HEK293T (cell line): ENCODE measurements at regions not wholly inside any gene's neighbourhood (a gene's known extent, or its start where the extent isn't known, plus 50 kb on each side); places are given as distances from the start of the nearest gene placed in this dataset.
"Not testable (repeated sequence)": the region's sequence is repeated elsewhere in the genome, so short reads cannot be mapped to it uniquely, and the experiment has no call there.

ENCODE experiments used
- CTCF ChIA-PET: fragments of 350-600 bp; formaldehyde crosslinking; extraction: SDS; loops from one replicate; lab custom pipeline; 2021; ENCODE audit warnings: antibody characterized with exemption, inconsistent platforms; lab: Yijun Ruan, JAX
- POLR2A ChIA-PET: fragments of 350-600 bp; formaldehyde crosslinking; extraction: SDS; loops from one replicate; lab custom pipeline; 2020; ENCODE audit warnings: antibody characterized with exemption, inconsistent platforms; lab: Yijun Ruan, JAX
- DNase-seq: peaks from one replicate; pipeline ENCODE4 v3.0.0; 2012; ENCODE audit warnings: mixed read lengths; ENCODE audit errors: extremely low spot score
- ARNT ChIP-seq: fragments of 450-650 bp; IDR thresholded peaks from 2 replicates; pipeline ENCODE4 v1.6.1; 2017; ENCODE audit warnings: mild to moderate bottlenecking
- BHLHE40 ChIP-seq: fragments of 450-650 bp; IDR thresholded peaks from 2 replicates; pipeline ENCODE4 v1.6.1; 2016; ENCODE audit warnings: mild to moderate bottlenecking, moderate library complexity, borderline replicate concordance
- CTBP1 ChIP-seq: fragments of 450-650 bp; IDR thresholded peaks from 2 replicates; pipeline ENCODE4 v1.6.1; 2016; ENCODE audit warnings: borderline replicate concordance
- ELF4 ChIP-seq: fragments of 450-650 bp; IDR thresholded peaks from 2 replicates; pipeline ENCODE4 v1.6.1; 2017; ENCODE audit warnings: antibody characterized with exemption
- FOXA1 ChIP-seq: fragments of 450-650 bp; IDR thresholded peaks from 2 replicates; pipeline ENCODE4 v1.6.1; 2016; ENCODE audit warnings: mild to moderate bottlenecking
- FOXK2 ChIP-seq: fragments of 450-650 bp; IDR thresholded peaks from 2 replicates; pipeline ENCODE4 v1.6.1; 2016; ENCODE audit warnings: mild to moderate bottlenecking
- FOXM1 ChIP-seq: fragments of 450-650 bp; IDR thresholded peaks from 2 replicates; pipeline ENCODE4 v1.6.1; 2017; ENCODE audit warnings: mild to moderate bottlenecking, borderline replicate concordance
- HDGF ChIP-seq: fragments of 450-650 bp; IDR thresholded peaks from 2 replicates; pipeline ENCODE4 v1.6.1; 2017; ENCODE audit warnings: antibody characterized with exemption, borderline replicate concordance
- L3MBTL2 ChIP-seq: fragments of 450-650 bp; conservative IDR thresholded peaks from 2 replicates; pipeline ENCODE4 v1.6.1; 2016; ENCODE audit warnings: mild to moderate bottlenecking
- LEF1 ChIP-seq: fragments of 450-650 bp; IDR thresholded peaks from 2 replicates; pipeline ENCODE4 v1.6.1; 2017; ENCODE audit warnings: mild to moderate bottlenecking, borderline replicate concordance
- NFRKB ChIP-seq: fragments of 450-650 bp; IDR thresholded peaks from 2 replicates; pipeline ENCODE4 v1.6.1; 2016; ENCODE audit warnings: mild to moderate bottlenecking, moderate library complexity
- PKNOX1 ChIP-seq: fragments of 450-650 bp; IDR thresholded peaks from 2 replicates; pipeline ENCODE4 v1.6.1; 2016
- SP1 ChIP-seq: fragments of 450-650 bp; IDR thresholded peaks from 2 replicates; pipeline ENCODE4 v1.6.1; 2017
- SUZ12 ChIP-seq: fragments of 450-650 bp; IDR thresholded peaks from 2 replicates; pipeline ENCODE4 v1.6.1; 2016; ENCODE audit warnings: mild to moderate bottlenecking
- TARDBP ChIP-seq: fragments of 450-650 bp; IDR thresholded peaks from 2 replicates; pipeline ENCODE4 v1.6.1; 2016
- ZNF384 ChIP-seq: fragments of 450-650 bp; IDR thresholded peaks from 2 replicates; pipeline ENCODE4 v1.6.1; 2016

- no peak for TF ChIP-seq SUZ12
- no peak for TF ChIP-seq FOXK2
- no peak for TF ChIP-seq CTBP1
- TF ChIP-seq FOXA1, result no peak
- CTCF ChIA-PET, result no interaction called here
- no peak for DNase-seq
- POLR2A ChIA-PET, result no interaction called here
Measured at GRCh38 chr7:86137343-86137742, 506.4 kb upstream of the GRM3 start.

GRCh38 chr7:86130268-86130667 is 513.4 kb upstream of the GRM3 start:
- ChIA-PET POLR2A (no interaction called here), CTCF (no interaction called here)
- TF ChIP-seq FOXM1 (no peak), BHLHE40 (no peak), ARNT (no peak), SUZ12 (no peak), TARDBP (no peak), CTBP1 (no peak), SP1 (no peak), ELF4 (no peak), FOXA1 (no peak), L3MBTL2 (no peak), PKNOX1 (no peak), NFRKB (no peak), FOXK2 (no peak), HDGF (no peak)
- no peak for DNase-seq

GRCh38 chr7:86123476-86123875 is 520.2 kb upstream of the GRM3 start:
- TF ChIP-seq NFRKB (no peak), ZNF384 (no peak), FOXM1 (no peak), LEF1 (no peak), CTBP1 (no peak), TARDBP (no peak), SP1 (no peak), FOXA1 (no peak), L3MBTL2 (no peak), BHLHE40 (no peak), SUZ12 (no peak)
- ChIA-PET POLR2A (no interaction called here), CTCF (no interaction called here)
- DNase-seq, result no peak

GRCh38 chr7:86094166-86094669 is 549.5 kb upstream of the GRM3 start:
- TF ChIP-seq L3MBTL2, result no peak
- no peak for TF ChIP-seq TARDBP
- no peak for TF ChIP-seq SUZ12
- TF ChIP-seq CTBP1, result no peak
- no peak for DNase-seq
- ChIA-PET POLR2A (no interaction called here), CTCF (no interaction called here)

- TF ChIP-seq L3MBTL2 (no peak), SUZ12 (no peak), ARNT (no peak), CTBP1 (no peak), ZNF384 (no peak), FOXA1 (no peak), LEF1 (no peak), PKNOX1 (no peak), ELF4 (no peak)
- CTCF ChIA-PET, result no interaction called here
- DNase-seq, result no peak
Measured at GRCh38 chr7:86091369-86091768, 552.3 kb upstream of the GRM3 start.

GRCh38 chr7:86089455-86089854 is 554.3 kb upstream of the GRM3 start:
- no peak for DNase-seq
- POLR2A ChIA-PET, result no interaction called here
- no peak for TF ChIP-seq L3MBTL2
- no peak for TF ChIP-seq FOXM1
- no peak for TF ChIP-seq HDGF
- TF ChIP-seq LEF1, result no peak
- TF ChIP-seq CTBP1, result no peak
- TF ChIP-seq SUZ12, result no peak
- TF ChIP-seq ARNT, result no peak
- TF ChIP-seq ZNF384, result no peak
- no peak for TF ChIP-seq FOXK2
- no peak for TF ChIP-seq TARDBP
- no peak for TF ChIP-seq ELF4
- no peak for TF ChIP-seq PKNOX1
- no peak for TF ChIP-seq BHLHE40
- TF ChIP-seq FOXA1, result no peak
- TF ChIP-seq SP1, result no peak
- TF ChIP-seq NFRKB, result no peak
- CTCF ChIA-PET, result no interaction called here

More at GRCh38 chr7:86091369-86091768, 552.3 kb upstream of the GRM3 start:
- POLR2A ChIA-PET, result no interaction called here

- DNase-seq, CTCF ChIA-PET, POLR2A ChIA-PET: not testable (repeated sequence)
Measured at GRCh38 chr7:86064572-86064971, 579.1 kb upstream of the GRM3 start.
